ENCODE measurements at regions not wholly inside any gene's neighbourhood (a gene's known extent, or its start where the extent isn't known, plus 50 kb on each side); places are given as distances from the start of the nearest gene placed in this dataset.
"Not testable (repeated sequence)": the region's sequence is repeated elsewhere in the genome, so short reads cannot be mapped to it uniquely, and the experiment has no call there.

- H3K27ac ChIP-seq (ENCODE audit: insufficient read depth, low read length, poor library complexity, severe bottlenecking): no peak overlapping the region
- Mint-ChIP-seq H3K9me3 (peaks cover 0 to 4% (median 1%) of the 10 kb centered on the region in 7 donors), H3K36me3 (no peaks in the 10 kb centered on the region), H3K4me3 (no peak overlapping the region), H3K27ac (no peak overlapping the region), H3K4me1 (no peaks in the 10 kb centered on the region), H3K27me3 (no peaks in the 10 kb centered on the region)
- ATAC-seq (ENCODE audit: low read depth in 2 of 2): no peak
- no peaks in the 10 kb centered on the region for H3K36me3 ChIP-seq (ENCODE audit: control insufficient read depth, insufficient read depth, low read length)
- DNase-seq: no peak
- H3K9me3 ChIP-seq (ENCODE audit: control insufficient read depth in 2 of 2, low read length in 2 of 2): no peaks in the 10 kb centered on the region
- no peak overlapping the region for H3K4me3 ChIP-seq (ENCODE audit: low read depth, low read length)
- H3K27me3 ChIP-seq (ENCODE audit: control insufficient read depth, insufficient read depth, low read length): no peaks in the 10 kb centered on the region
- H3K4me1 ChIP-seq (ENCODE audit: control insufficient read depth, insufficient read depth, low read length, poor library complexity, severe bottlenecking): no peaks in the 10 kb centered on the region
Observed at GRCh38 chrX:80573275-80573674, 153.0 kb downstream of the TENT5D start.

- H3K27me3 Mint-ChIP-seq; H3K9me3 ChIP-seq (ENCODE audit: control insufficient read depth in 2 of 2, low read length in 2 of 2); H3K36me3 ChIP-seq (ENCODE audit: control insufficient read depth, insufficient read depth, low read length); H3K4me3 Mint-ChIP-seq; H3K4me1 Mint-ChIP-seq; H3K27ac ChIP-seq (ENCODE audit: insufficient read depth, low read length, poor library complexity, severe bottlenecking); ATAC-seq (ENCODE audit: low read depth in 2 of 2); H3K27ac Mint-ChIP-seq; H3K27me3 ChIP-seq (ENCODE audit: control insufficient read depth, insufficient read depth, low read length); H3K4me1 ChIP-seq (ENCODE audit: control insufficient read depth, insufficient read depth, low read length, poor library complexity, severe bottlenecking); H3K36me3 Mint-ChIP-seq; H3K4me3 ChIP-seq (ENCODE audit: low read depth, low read length); DNase-seq; H3K9me3 Mint-ChIP-seq: not testable (repeated sequence)
Observed at GRCh38 chrX:80574486-80575086, 154.3 kb downstream of the TENT5D start.

GRCh38 chrX:80576267-80576666 lies 156.0 kb downstream of the TENT5D start:
- Histone ChIP-seq H3K27me3 (ENCODE audit: control insufficient read depth, insufficient read depth, low read length) (no peaks in the 10 kb centered on the region), H3K9me3 (ENCODE audit: control insufficient read depth in 2 of 2, low read length in 2 of 2) (no peaks in the 10 kb centered on the region), H3K4me1 (ENCODE audit: control insufficient read depth, insufficient read depth, low read length, poor library complexity, severe bottlenecking) (no peaks in the 10 kb centered on the region), H3K27ac (ENCODE audit: insufficient read depth, low read length, poor library complexity, severe bottlenecking) (no peak overlapping the region), H3K4me3 (ENCODE audit: low read depth, low read length) (no peak overlapping the region), H3K36me3 (ENCODE audit: control insufficient read depth, insufficient read depth, low read length) (no peaks in the 10 kb centered on the region)
- Mint-ChIP-seq H3K4me3 (no peak overlapping the region), H3K9me3 (peaks cover 0 to 4% (median 1%) of the 10 kb centered on the region in 7 donors), H3K4me1 (no peaks in the 10 kb centered on the region), H3K36me3 (no peaks in the 10 kb centered on the region), H3K27me3 (no peaks in the 10 kb centered on the region), H3K27ac (peak overlapping the region in 1 of 3 donors; percentile 42)
- DNase-seq (no peak), ATAC-seq (ENCODE audit: low read depth in 2 of 2) (no peak)

- Histone ChIP-seq H3K9me3 (ENCODE audit: control insufficient read depth in 2 of 2, low read length in 2 of 2) (no peaks in the 10 kb centered on the region), H3K27ac (ENCODE audit: insufficient read depth, low read length, poor library complexity, severe bottlenecking) (no peak overlapping the region), H3K4me1 (ENCODE audit: control insufficient read depth, insufficient read depth, low read length, poor library complexity, severe bottlenecking) (no peaks in the 10 kb centered on the region), H3K4me3 (ENCODE audit: low read depth, low read length) (no peak overlapping the region), H3K36me3 (ENCODE audit: control insufficient read depth, insufficient read depth, low read length) (no peaks in the 10 kb centered on the region), H3K27me3 (ENCODE audit: control insufficient read depth, insufficient read depth, low read length) (no peaks in the 10 kb centered on the region)
- H3K36me3 Mint-ChIP-seq: no peaks in the 10 kb centered on the region
- ATAC-seq (ENCODE audit: low read depth in 2 of 2): no peak
- no peak for DNase-seq
- no peaks in the 10 kb centered on the region for H3K4me1 Mint-ChIP-seq
- no peak overlapping the region for H3K27ac Mint-ChIP-seq
- H3K9me3 Mint-ChIP-seq: peaks cover 0 to 4% (median 1%) of the 10 kb centered on the region in 7 donors
- H3K27me3 Mint-ChIP-seq: no peaks in the 10 kb centered on the region
- no peak overlapping the region for H3K4me3 Mint-ChIP-seq
Observed at GRCh38 chrX:80576806-80577533, 156.7 kb downstream of the TENT5D start.

GRCh38 chrX:80578517-80579105 lies 158.4 kb downstream of the TENT5D start:
- Mint-ChIP-seq H3K27me3 (no peaks in the 10 kb centered on the region), H3K27ac (no peak overlapping the region), H3K9me3 (peaks cover 0 to 1% (median 1%) of the 10 kb centered on the region in 7 donors), H3K36me3 (no peaks in the 10 kb centered on the region), H3K4me3 (no peak overlapping the region), H3K4me1 (no peaks in the 10 kb centered on the region)
- Histone ChIP-seq H3K9me3 (ENCODE audit: control insufficient read depth in 2 of 2, low read length in 2 of 2) (no peaks in the 10 kb centered on the region), H3K27ac (ENCODE audit: insufficient read depth, low read length, poor library complexity, severe bottlenecking) (no peak overlapping the region), H3K36me3 (ENCODE audit: control insufficient read depth, insufficient read depth, low read length) (no peaks in the 10 kb centered on the region), H3K4me1 (ENCODE audit: control insufficient read depth, insufficient read depth, low read length, poor library complexity, severe bottlenecking) (no peaks in the 10 kb centered on the region), H3K4me3 (ENCODE audit: low read depth, low read length) (no peak overlapping the region), H3K27me3 (ENCODE audit: control insufficient read depth, insufficient read depth, low read length) (no peaks in the 10 kb centered on the region)
- ATAC-seq (ENCODE audit: low read depth in 2 of 2) (no peak), DNase-seq (peak in 2 of 3 donors; percentile 16 to 24)

GRCh38 chrX:80590992-80591391 lies 170.7 kb downstream of the TENT5D start:
- not testable (repeated sequence) for H3K9me3 Mint-ChIP-seq; H3K27ac ChIP-seq (ENCODE audit: insufficient read depth, low read length, poor library complexity, severe bottlenecking); H3K4me1 Mint-ChIP-seq; H3K9me3 ChIP-seq (ENCODE audit: control insufficient read depth in 2 of 2, low read length in 2 of 2); H3K27ac Mint-ChIP-seq; H3K4me3 ChIP-seq (ENCODE audit: low read depth, low read length); H3K27me3 ChIP-seq (ENCODE audit: control insufficient read depth, insufficient read depth, low read length); H3K36me3 Mint-ChIP-seq; DNase-seq; H3K4me3 Mint-ChIP-seq; H3K27me3 Mint-ChIP-seq; ATAC-seq (ENCODE audit: low read depth in 2 of 2); H3K4me1 ChIP-seq (ENCODE audit: control insufficient read depth, insufficient read depth, low read length, poor library complexity, severe bottlenecking); H3K36me3 ChIP-seq (ENCODE audit: control insufficient read depth, insufficient read depth, low read length)

GRCh38 chrX:80602036-80602860 lies 182.0 kb downstream of the TENT5D start:
- Mint-ChIP-seq H3K27ac (no peak overlapping the region), H3K36me3 (no peaks in the 10 kb centered on the region), H3K27me3 (no peaks in the 10 kb centered on the region), H3K4me1 (no peaks in the 10 kb centered on the region), H3K4me3 (no peak overlapping the region), H3K9me3 (no peaks in the 10 kb centered on the region)
- H3K4me3 ChIP-seq (ENCODE audit: low read depth, low read length): no peak overlapping the region
- no peaks in the 10 kb centered on the region for H3K27me3 ChIP-seq (ENCODE audit: control insufficient read depth, insufficient read depth, low read length)
- ATAC-seq (ENCODE audit: low read depth in 2 of 2) (no peak), DNase-seq (no peak)
- H3K36me3 ChIP-seq (ENCODE audit: control insufficient read depth, insufficient read depth, low read length): no peaks in the 10 kb centered on the region
- no peaks in the 10 kb centered on the region for H3K4me1 ChIP-seq (ENCODE audit: control insufficient read depth, insufficient read depth, low read length, poor library complexity, severe bottlenecking)
- no peaks in the 10 kb centered on the region for H3K9me3 ChIP-seq (ENCODE audit: control insufficient read depth in 2 of 2, low read length in 2 of 2)
- H3K27ac ChIP-seq (ENCODE audit: insufficient read depth, low read length, poor library complexity, severe bottlenecking): no peak overlapping the region

All from CD4-positive, CD25-positive, alpha-beta regulatory T cell (primary cell).